Heart right ventricle (tissue), 16 donors: ENCODE measurements at regions not wholly inside any gene's neighbourhood (a gene's known extent, or its start where the extent isn't known, plus 50 kb on each side); places are given as distances from the start of the nearest gene placed in this dataset.

ENCODE experiments used
- ATAC-seq, 8 donors: fragments of 200-7000 bp; cut with Tn5 transposase; one replicate each; pipeline ENCODE4 v1.9.1; 2020; ENCODE audit warnings: mild to moderate bottlenecking in 8 of 8, moderate library complexity in 8 of 8, moderate number of reproducible peaks in 1 of 8
- DNase-seq, 2 donors: peaks; one replicate each; pipeline ENCODE4 v3.0.0-alpha.2; 2020
- H3K27ac ChIP-seq, 10 donors: fragments of 200-600 bp; sonication (generic) in 2 of 10; one replicate each; pipeline versions ENCODE4 v1.5.0 to v1.8.0; 2020 to 2022; ENCODE audit warnings: mild to moderate bottlenecking in 3 of 10
- H3K27me3 ChIP-seq, 7 donors: fragments of 200-600 bp; one replicate each; pipeline ENCODE4 v1.8.0; 2021 to 2022; ENCODE audit warnings: mild to moderate bottlenecking in 2 of 7
- H3K36me3 ChIP-seq, 9 donors: fragments of 200-600 bp; sonication (generic) in 1 of 9; one replicate each; pipeline versions ENCODE4 v1.5.0 to v1.8.0; 2020 to 2022; ENCODE audit warnings: mild to moderate bottlenecking in 2 of 9
- H3K4me1 ChIP-seq, 9 donors: fragments of 200-600 bp; sonication (generic) in 1 of 9; one replicate each; pipeline versions ENCODE4 v1.5.0 to v1.8.0; 2020 to 2022; ENCODE audit warnings: mild to moderate bottlenecking in 4 of 9
- H3K4me3 ChIP-seq, 10 donors: fragments of 200-600 bp; sonication (generic) in 2 of 10; one replicate each; pipeline versions ENCODE4 v1.5.0 to v1.8.0; 2020 to 2022; ENCODE audit warnings: mild to moderate bottlenecking in 7 of 10, moderate library complexity in 2 of 10
- H3K9me3 ChIP-seq, 11 donors: fragments of 200-600 bp in 10 of 11; sonication (generic) in 2 of 11; one replicate each; pipeline versions ENCODE4 v1.5.0 to v1.8.0; 2013 to 2022; ENCODE audit warnings: mild to moderate bottlenecking in 2 of 11, control low read depth in 1 of 11, moderate library complexity in 1 of 11
- CTCF ChIP-seq, 9 donors: fragments of 200-600 bp; sonication (generic) in 2 of 9; IDR thresholded peaks; one replicate each; pipeline versions ENCODE4 v1.5.0 to v1.8.0; 2021 to 2022; ENCODE audit warnings: antibody characterized with exemption in 9 of 9, mild to moderate bottlenecking in 5 of 9, moderate library complexity in 1 of 9
- WGBS, 2 donors: extraction: QIAGEN DNeasy Blood & Tissue Kit; methylation state at CpG; one replicate each; pipeline ENCODE4 v1.1.7; 2013; ENCODE audit warnings: inconsistent platforms in 1 of 2; 5-methylcytosine and 5-hydroxymethylcytosine counted together
- intact Hi-C, 10 donors: fragments of 100-400 bp; cut with DNase I; formaldehyde crosslinking; loops; one replicate each; pipeline versions ENCODE4 v1.11.1 to v1.14.2; 2022
- donor health status: Arrhythmogenic right ventricular cardiomyopathy.
- donor health status: ischemic (EF 13 %, LVEDD 7.1; RV severe dilation, severe dysfunction).
- donor health status: healthy with polysubstance abuse.
- donor health status: DM: no; HTN: yes; CAD: no.
- donor health status: DM: no; HTN: no; CAD: no.
- donor health status: ischemic (EF 25% LVEDD 6.9; RV normal size, moderate dysfunction).
- donor health status: ischemic (EF 25% LVEDD 5.7; RV mildly dilated, moderate dysfunction).
- donor health status: healthy.
- donor health status: DM: yes; HTN: yes; CAD: no.
- donor health status: Ischemic cardiomyopathy.
- donor health status: ischemic (EF 35%, LVEDD 5.7; RV mildly dilated, moderate dysfunction).
- donor health status: nonischemic (EF 11% LVEDD 7.7; RV severe dilation, severe dysfunction).
- donor health status: DM: yes; HTN: yes; CAD: no.
- donor health status: PGD.
- donor health status: ischemic (EF 29% LVEDD 5.4; RV normal size, mild dysfunction).
- donor health status: nonischemic (EF 23%, LVEDD 6.1; RV moderate dilation, normal function).

DNA sequence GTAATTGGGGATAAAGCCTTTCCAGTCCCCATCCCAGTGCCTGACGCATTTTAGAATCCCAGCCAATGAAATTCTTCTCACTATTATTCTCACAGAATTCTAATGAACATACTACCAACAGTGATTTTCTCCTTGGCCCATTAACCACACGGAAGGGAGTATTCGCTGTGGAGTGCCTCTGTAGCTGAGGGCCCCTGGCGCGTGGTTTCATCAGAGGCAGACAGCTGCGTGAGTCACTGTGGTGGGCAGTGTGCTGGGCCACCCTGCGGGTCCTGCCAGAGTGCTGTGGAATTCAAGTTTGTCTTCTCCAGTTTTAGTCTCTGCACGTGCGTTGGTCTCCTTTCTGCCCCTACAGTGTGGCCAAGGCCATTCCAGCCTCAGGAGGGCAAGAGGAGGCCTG, 335.4 kb upstream of the FAT1 start:
- Histone ChIP-seq H3K9me3 (peaks cover 0 to 5% (median 0%) of the 10 kb centered on the region in 11 donors), H3K4me1 (no peaks in the 10 kb centered on the region), H3K27me3 (no peaks in the 10 kb centered on the region), H3K27ac (no peak overlapping the region), H3K36me3 (no peaks in the 10 kb centered on the region), H3K4me3 (no peak overlapping the region)
- no peak for TF ChIP-seq CTCF (IDR thresholded peaks at IDR 0.05)
- ATAC-seq (no peak), DNase-seq (no peak)
- intact Hi-C loops, result no loop called here
- WGBS, 2 donors, result 92% methylated on average over 9 of the region's 9 CpGs

DNA sequence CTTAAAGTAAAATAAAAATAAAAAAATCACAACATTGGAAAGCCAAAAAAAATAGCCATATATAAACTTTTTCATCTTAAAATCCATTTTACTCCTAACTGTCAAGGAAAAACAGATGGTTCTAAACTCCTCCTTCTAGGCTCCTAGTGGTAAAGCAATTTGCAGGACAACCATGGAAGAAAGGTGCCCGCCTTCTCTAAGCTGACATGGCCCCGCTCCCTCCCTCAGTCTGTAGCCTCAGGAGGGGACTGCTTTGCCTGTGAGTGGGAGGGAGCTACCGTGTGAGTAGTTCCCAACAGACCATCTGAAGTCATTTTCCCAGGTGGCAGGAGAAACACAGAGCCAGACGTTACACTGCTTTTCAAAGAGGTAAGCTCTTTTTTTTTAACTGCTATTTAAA, 336.2 kb upstream of the FAT1 start:
- Histone ChIP-seq H3K4me1 (no peaks in the 10 kb centered on the region), H3K4me3 (no peak overlapping the region), H3K27ac (no peak overlapping the region), H3K9me3 (peaks cover 0 to 5% (median 0%) of the 10 kb centered on the region in 11 donors), H3K36me3 (no peaks in the 10 kb centered on the region), H3K27me3 (no peaks in the 10 kb centered on the region)
- no peak for ATAC-seq
- intact Hi-C loops, result no loop called here
- TF ChIP-seq CTCF (IDR thresholded peaks at IDR 0.05), result no peak
- no peak for DNase-seq
- 34 to 39% methylated on average over 4 of the region's 4 CpGs for WGBS, 2 donors

DNA sequence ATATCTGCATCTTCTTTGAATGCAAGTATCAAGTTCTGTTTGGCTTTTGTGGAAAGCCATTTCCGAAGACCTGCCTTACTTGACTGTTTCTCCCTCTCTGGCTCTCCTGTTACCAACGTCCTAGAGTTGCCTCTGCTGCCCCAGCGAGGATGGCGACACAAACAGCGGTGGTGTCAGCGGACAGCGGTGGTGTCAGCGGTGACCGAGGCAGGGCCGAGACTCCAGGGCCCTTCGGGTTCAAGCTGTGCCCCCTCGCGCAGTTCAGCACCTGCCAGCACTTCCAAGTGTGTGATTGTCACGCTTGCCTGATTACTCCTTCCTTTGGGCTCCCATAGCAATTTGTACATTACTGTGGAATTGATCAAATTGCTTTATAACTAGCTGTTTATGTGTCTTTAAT, 336.9 kb upstream of the FAT1 start:
- intact Hi-C loops, result no loop called here
- no peaks in the 10 kb centered on the region for H3K36me3 ChIP-seq
- no peak overlapping the region for H3K4me3 ChIP-seq
- DNase-seq, result no peak
- 82 to 88% methylated on average over 14 of the region's 14 CpGs for WGBS, 2 donors
- no peak for ATAC-seq
- peaks cover 0 to 5% (median 0%) of the 10 kb centered on the region in 11 donors for H3K9me3 ChIP-seq
- peaks cover 0 to 3% (median 0%) of the 10 kb centered on the region in 9 donors for H3K4me1 ChIP-seq
- no peak for TF ChIP-seq CTCF (IDR thresholded peaks at IDR 0.05)
- no peaks in the 10 kb centered on the region for H3K27me3 ChIP-seq
- H3K27ac ChIP-seq, result no peak overlapping the region

DNA sequence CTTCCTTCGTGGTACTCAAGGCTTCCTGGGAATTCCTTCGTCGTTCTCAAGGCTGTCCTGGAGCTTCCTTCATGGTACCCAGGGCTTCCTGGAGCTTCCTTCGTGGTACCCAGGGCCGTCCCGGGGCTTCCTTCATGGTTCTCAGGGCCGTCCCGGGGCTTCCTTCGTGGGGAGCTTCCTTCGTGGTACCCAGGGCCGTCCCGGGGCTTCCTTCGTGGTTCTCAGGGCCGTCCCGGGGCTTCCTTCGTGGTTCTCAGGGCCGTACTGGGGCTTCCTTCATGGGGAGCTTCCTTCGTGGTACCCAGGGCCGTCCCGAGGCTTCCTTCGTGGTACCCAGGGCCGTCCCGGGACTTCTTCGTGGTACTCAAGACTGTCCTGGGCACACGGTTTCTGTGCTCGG, 339.6 kb upstream of the FAT1 start:
- Histone ChIP-seq H3K27me3 (no peaks in the 10 kb centered on the region), H3K4me1 (peaks cover 0 to 3% (median 0%) of the 10 kb centered on the region in 9 donors), H3K27ac (no peak overlapping the region), H3K9me3 (peaks cover 0 to 4% (median 0%) of the 10 kb centered on the region in 11 donors), H3K36me3 (no peaks in the 10 kb centered on the region), H3K4me3 (no peak overlapping the region)
- intact Hi-C loops, result no loop called here
- ATAC-seq (no peak), DNase-seq (no peak)
- WGBS, 2 donors, result 81 to 87% methylated on average over 26 of the region's 26 CpGs
- no peak for TF ChIP-seq CTCF (IDR thresholded peaks at IDR 0.05)
